GM18861 (cell line): ENCODE measurements at regions not wholly inside any gene's neighbourhood (a gene's known extent, or its start where the extent isn't known, plus 50 kb on each side); places are given as distances from the start of the nearest gene placed in this dataset.

Source experiments
- ATAC-seq: cut with Tn5 transposase; IDR thresholded peaks from one replicate; pipeline ENCODE4 v1.9.1; 2021; ENCODE audit not compliant: unreplicated experiment

DNA sequence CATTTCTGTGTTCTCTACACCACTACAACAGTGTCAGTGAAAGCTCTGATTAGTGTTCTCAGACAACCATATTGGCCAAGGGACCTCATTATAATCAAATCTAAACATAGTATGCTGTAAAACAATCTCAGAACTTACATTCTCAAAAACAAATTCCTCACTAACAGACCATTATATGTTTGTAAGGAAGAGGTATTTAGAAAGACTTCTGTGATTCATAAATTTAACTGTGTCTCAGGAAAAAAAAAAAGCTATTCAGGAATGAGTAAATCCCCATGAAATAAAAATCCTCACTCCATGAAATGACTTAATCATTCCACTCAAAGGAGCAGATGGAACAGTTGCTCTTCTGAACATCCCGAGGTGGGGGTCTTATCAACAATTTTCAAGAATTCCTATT lies 413.0 kb downstream of the CDH2 start:
- ATAC-seq: no peak

DNA sequence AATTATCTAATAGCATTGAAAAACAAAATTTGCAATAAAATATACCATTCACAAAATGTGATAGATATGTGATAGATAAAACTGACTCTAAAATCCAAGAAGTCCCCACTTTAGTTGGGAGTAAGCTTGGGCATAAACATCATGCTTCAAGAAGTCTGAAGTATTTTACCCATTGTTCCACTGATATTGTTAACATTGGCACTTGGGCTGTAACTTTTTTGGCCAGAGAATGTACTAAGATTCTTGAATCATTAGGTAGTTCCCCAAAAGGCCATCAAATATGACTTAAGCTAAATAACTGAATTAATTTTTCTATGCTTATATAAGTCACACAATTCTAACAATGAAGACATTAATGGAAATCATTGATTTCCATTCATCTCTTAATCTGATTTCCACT lies 413.6 kb downstream of the CDH2 start:
- no peak for ATAC-seq

DNA sequence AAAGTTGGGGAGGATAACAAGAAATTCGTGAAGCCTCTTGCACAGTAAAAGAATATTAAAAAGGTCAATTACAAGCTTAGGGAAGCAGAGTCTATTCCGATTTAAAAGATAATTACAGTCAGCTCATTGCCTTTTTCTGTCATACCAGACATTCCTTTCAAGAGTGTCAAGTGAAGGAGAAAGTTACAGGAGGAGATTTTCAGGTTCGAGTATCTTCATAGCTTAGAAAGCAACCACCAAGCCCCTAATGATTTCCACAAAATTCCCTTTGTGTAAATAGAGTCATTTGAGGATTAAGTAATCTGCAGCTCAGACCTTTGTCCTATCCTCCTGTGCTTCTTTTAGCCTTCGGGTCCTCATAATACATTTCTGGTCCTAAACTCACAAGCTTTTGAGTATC lies 414.9 kb downstream of the CDH2 start:
- no peak for ATAC-seq

DNA sequence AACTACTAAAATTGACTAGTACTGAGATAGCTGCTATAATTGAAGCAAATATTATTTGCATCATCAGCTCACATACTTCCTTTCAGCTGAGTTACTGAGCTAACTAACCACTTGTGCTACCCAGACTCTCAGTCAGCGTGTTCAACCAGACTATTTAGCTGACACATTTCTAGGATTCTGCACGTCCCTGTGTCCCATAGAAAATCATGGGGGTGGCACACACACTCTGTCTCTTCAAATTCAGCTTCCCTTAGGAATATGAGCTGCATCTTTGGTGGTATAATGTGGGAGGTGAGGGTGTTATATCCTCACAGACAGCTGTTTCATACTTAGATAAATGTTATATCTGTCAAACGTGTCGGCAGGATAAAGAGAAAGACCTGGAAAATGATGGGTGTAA lies 424.0 kb downstream of the CDH2 start:
- ATAC-seq: no peak

DNA sequence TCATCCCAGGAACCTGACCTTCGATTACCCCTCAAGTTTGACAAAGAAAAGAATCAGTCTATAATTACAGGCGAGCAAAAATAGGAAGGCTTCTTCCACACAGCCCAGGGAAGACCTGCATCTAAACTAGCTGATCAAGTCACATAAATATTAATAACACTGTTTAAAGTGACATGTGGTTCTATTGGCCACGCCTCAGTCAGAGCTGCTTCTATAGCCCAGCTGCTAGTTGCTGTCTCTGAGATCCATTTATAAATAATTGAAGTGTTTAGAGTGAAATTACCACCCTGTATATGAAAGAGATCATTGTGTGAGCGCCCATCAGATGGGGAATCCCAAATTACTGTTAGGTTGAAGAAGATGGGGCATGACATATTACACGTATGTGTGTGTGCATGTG lies 426.0 kb downstream of the CDH2 start:
- ATAC-seq: no peak

DNA sequence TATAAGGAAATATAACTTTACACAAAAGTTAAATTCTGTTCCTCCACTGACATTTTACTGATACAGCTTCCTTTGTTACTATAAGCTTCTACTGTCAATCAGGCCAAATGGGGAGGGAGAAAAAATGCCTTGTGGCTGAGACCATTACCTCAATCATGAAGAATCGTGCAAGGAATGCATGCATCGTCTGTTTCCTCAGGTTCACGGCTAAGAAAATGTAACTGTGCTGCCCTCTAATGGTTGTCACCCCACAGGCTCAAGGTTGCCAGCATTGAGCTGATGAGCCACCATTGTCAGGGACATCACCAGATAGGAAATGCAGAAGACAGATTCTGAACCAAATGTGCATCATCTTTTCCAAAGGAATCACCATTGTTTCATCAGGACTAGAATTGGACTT lies 426.9 kb downstream of the CDH2 start:
- ATAC-seq: no peak

DNA sequence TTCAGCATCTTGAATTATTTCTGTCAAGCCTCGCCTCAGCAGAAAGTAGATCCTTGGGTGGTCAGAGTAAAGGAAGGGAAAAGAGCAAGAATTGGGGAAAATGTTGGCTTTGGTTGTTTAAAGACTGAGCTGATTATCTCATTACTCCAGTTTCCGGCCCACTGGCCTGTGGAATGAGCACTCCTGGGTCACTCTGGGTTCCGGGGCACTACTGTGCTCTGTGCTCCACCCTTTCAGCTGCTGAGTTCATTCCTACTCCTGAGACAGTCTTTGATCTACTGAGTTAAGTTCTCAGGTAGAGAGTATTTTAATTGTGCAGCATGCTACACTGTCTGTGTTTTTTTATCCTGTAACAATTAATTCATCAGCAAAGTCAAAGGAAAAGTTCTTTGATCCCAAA lies 427.7 kb downstream of the CDH2 start:
- no peak for ATAC-seq

DNA sequence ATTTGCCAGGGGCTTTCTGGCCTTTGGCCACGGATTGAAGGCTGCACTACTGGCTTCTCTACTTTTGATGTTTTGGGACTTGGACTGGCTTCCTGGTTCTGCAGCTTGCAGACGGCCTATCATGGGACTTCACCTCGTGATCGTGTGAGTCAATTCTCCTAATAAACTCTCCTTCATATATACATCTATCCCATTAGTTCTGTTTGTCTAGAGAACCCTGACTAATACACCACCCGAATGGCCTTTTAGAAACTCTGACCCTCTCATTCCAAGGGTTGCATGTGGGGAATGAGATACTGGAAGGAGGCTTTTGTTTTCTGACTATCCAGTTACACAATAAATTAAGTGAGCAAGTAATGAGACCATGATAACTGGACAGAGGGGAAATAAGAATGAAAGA lies 430.7 kb downstream of the CDH2 start:
- no peak for ATAC-seq

DNA sequence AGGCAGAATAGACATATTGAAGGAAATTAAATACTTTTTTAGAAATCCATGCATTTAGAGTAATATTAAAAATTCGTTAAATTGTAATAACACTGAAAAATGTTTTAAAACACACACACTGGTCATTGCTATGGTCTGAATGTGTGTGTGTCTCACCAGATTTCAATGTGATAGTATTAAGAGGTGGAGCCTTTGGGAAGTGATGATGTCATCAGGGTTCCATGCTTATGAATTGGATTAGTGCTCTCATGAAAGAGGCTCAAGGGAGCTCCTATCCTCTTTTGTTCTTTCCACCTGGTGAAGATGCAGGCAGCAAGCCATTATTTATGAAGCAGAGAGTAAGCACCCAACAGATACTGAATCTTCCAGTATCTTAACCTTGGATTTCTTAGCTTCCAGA lies 441.8 kb downstream of the CDH2 start:
- ATAC-seq: no peak

DNA sequence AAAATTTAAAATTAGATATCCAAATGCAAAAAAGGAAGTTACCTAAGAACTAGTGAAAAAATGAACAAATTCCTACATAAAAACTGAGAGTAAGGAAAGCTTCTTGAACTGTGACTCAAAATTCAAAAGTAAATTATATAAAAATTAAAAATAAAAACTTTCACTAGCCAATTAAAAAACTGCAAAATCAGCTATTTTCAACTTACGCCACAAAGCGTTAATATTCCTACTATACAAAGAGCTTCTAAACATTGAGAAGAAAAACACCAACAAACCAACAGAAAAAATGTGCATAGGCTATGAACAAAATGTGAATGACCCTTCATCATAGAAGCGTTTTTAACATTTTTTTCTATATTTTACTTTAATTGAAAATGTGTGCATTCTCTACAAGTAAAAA lies 445.7 kb downstream of the CDH2 start:
- ATAC-seq: no peak

DNA sequence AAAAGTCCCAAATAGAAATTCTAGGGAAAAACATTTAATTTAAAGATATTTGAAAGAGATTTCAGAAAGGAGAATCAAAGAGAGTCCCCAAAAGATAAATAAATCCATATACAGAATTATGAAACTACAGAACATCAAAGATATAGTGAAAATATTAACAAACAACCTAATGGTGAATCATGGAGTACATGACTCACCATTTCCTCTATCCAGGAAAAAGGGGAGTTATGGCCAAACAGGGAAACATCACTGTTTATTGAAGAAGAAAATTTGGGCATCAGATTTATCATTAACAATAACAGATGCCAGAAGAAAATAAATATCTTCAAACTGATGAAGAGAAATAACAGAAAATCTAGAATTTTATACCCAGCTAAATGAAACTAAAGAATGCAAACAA lies 448.3 kb downstream of the CDH2 start:
- ATAC-seq: no peak

DNA sequence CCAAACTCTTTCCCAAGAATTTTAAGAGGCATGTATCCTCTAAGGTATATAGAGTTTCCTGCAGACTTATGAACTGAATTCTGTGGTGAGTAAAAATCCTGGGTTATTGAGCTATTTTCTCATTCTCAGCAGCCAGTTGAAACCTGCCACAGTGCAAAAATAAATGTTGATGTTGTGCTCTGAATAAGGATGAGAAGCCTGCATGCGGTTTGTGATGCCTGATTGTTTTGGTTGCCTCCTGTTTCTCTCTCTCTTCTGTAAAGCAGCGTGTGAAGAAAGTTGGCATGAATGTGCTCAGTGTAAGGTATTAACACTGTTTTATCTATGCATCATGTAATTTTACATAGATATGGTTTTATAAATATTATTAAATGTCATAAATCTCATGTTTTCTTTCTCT lies 452.6 kb downstream of the CDH2 start:
- ATAC-seq: no peak

DNA sequence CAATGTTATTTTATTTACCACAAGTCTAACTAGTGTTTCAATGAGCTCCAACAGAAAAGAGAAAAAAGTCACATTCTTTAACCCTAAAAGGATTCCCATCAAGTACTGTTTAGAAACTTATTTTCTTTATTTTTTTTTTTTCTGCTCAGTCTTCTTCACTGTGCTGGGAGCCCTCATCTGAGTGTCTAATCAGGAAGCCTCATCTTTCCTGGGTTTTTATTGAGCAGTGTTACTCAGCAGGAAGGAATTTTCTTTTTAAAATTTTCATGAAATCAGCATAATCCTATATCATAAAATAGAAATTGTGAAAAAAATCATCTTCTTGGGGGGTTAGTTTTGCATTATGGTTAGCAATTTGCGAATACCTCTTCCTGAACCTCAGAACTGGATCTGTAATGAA lies 453.8 kb downstream of the CDH2 start:
- no peak for ATAC-seq

DNA sequence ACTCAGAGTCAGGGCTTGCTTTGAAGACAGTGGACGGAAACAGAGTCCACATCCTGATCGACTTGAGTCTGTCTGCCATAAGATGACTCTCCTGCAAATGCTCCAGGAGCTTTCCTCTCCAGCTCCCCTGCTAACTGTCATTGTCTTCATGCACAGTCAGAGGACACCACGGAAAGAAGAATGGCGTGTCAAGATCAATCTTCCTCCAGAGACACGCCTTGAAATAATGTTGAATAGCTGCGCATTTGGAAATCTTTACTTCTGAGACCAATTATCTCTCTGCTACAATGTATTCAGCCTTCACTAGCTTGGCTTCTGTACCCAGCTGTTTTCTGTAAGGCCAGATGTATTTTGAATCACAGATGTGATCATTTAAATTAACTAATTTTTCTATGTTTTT lies 457.2 kb downstream of the CDH2 start:
- no peak for ATAC-seq

DNA sequence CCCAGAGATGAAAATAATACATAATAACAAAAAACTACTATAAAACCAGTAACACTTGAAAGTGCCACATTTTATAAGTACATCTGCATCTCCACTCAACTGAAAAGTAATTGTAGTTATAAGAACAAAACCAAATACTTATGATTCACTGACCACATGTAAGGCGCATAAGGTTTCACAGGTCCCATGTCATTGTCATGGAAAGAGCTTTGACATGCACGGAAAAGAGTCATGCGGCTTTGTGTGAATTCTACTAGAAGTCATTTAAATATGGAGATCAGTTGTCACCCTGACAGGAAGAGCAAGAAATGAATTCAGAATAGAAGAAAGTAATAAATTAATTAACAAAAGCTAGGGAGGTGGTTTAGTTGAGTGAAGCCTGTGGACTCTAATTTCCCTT lies 459.1 kb downstream of the CDH2 start:
- no peak for ATAC-seq

DNA sequence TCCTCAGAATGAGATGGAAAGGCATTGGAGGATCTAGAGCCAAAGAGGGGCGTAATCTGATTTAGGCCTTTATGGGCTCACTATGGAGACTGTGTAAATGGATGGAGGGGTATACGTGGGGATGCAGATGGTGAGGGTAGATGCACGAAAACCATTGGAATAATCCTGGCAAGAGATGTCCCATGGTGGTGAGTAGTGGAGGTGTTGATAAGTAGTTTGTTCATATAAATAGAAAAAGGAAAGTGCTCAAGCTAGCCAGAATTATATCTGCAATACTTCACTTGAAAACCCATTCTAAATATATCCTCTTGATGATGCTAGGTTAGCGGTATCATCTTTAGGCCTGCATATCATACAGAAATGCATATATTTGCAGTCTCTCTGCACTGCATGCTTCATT lies 459.7 kb downstream of the CDH2 start:
- no peak for ATAC-seq

DNA sequence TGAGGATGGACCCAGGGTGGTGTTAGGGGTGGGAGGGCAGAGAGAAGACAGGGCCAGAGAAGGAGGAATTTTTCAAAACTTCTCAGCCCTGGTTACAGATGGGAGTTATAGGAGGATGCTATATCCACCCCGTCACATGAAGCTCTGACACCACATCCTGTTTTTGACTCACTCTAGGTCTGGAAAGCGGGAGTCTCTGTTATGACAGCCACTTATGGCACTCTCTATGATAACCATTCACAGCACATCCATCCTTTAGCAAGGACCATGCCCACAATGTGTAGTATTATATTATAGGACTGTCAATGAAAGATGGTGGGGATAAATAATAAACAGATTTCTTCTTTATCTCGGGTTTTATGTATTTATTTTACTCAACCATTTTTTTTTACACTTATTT lies 461.2 kb downstream of the CDH2 start:
- ATAC-seq: no peak

DNA sequence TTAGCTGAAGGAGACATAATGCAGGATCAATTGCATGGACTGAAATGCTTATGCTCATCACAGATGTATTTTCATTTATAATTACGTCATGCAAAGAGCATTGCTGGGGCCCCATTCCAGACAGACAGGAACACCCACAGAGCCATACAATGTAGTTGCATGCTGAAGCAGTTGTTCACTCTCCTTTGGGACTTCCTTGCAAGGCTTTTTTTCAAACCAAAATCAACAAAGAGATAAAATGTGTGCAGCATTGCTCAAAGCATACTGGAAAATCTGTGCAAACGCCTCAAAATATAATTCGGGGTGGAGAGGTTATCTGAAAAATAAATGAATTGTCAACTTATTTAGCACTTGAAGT lies 463.2 kb downstream of the CDH2 start:
- no peak for ATAC-seq

DNA sequence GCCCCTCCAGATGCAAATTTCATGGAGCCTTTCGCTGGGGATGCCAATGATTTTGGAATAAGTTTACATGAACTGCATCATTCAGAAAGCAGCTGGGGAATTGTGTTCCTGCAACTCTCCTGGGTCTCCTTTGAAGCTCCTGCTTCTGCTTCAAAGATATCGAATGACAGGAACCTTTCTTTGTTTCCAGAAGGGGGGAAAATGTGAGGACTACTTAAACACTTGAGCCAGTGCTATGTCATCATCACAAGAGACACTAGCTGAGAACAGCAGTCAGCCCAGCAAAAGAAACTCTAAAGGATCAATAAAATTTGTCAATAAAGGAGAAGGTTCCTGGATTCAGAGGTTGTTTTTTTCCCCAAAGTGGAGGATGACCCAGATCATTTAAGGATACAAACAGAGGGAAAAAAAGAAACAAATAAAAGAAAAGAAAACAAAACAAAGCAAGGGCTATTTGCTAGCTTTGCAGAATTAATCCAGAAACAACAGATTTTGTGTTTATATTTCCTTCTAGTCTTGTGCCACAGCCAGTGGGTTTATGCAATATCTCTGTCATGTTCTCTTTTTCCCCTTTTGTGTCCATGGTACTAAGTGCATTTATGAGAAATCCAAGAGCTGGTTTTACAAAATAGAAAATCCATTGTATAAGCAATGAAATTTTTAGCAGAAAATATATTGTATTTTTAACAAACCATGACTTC lies 463.7 kb downstream of the CDH2 start:
- ATAC-seq: no peak

DNA sequence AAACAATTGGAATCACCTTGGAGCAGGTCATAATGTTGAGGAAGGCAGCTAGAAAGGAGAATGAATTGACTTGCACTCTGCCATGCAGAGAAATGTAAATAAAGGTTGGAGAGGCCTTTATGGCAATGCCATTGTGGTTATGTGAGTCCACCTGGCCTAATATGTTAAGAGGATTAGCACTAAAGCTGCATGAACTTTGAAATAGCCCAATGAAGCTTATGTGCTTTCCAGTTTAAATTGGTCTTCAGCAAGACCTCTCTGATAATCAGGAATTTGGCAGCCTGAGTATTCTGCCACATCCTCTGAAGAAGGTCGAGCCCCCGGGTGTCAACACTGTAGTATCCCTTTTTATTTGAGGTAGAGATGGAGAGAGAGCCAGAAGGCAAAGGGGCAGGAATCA lies 464.9 kb downstream of the CDH2 start:
- ATAC-seq: no peak

DNA sequence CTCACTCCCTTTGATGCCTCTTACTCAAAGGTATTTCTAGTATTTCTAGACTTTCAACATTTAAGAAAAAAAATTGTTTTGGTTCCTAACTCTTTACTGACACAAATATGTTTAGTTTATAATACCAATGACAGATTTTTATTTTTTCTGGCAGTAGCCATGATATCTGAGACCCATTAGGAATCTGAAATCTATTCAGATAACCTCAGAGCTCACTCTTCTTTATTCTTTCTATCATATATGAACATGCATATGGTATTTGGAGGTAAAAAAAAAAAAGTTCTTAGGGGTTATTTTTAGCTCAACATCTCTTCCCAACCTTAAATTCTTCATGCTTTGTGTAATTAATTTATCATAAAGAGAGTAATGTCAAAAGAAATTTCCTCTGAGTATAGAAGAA lies 465.5 kb downstream of the CDH2 start:
- ATAC-seq: no peak

DNA sequence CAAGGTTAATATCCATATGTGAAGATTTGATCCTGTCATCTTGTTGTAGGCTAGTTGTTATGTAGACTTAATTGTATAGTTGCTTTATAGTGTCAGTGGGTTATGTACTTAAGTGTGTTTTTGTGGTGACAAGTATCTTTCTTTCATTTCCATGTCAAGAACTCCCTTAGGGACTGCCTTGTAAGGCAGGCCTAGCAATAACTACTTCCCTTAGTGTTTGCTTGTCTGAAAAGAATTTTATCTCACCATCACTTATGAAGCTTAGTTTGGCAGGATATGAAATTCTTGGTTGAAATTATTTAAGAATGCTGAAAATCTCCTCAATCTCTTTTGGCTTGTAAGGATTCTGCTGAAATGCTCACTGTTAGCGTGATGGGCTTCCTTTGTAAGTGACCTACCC lies 467.6 kb downstream of the CDH2 start:
- ATAC-seq: no peak

DNA sequence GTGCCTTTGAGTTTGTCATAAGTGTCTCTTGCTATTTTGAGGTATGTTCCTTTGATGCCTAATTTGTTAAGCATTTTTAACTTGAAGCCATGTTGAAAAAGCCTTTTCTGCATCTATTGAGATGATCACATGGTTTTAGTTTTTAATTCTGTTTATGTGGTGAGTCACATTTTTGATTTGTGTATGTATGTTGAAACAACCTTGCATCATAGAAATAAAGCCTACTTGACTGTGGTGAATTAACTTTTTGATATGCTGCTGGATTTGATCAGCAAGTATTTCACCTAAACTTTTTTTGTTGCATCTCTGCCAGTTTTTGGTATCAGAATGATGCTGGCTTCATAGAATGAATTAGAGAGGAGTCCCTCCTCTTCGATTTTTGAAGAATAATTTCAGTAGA lies 469.7 kb downstream of the CDH2 start:
- no peak for ATAC-seq
